CD8-positive, alpha-beta memory T cell (primary cell): ENCODE measurements at regions not wholly inside any gene's neighbourhood (a gene's known extent, or its start where the extent isn't known, plus 50 kb on each side); places are given as distances from the start of the nearest gene placed in this dataset.

Experiments used
- CTCF ChIA-PET: fragments of 350-600 bp; sonication (Branson Sonifier 250); formaldehyde crosslinking; loops from one replicate; lab custom pipeline; 2021; ENCODE audit warnings: antibody characterized with exemption; lab: Charles Lee
- POLR2A ChIA-PET: fragments of 350-600 bp; sonication (Branson Sonifier 250); formaldehyde crosslinking; loops from one replicate; lab custom pipeline; 2021; ENCODE audit warnings: antibody characterized with exemption; lab: Charles Lee
- DNase-seq, 5 donors: peaks; one replicate each; pipeline versions ENCODE4 v3.0.0 to v3.0.0-alpha.2; 2020 to 2022; ENCODE audit warnings: mixed read lengths in 1 of 5
- H3K27ac ChIP-seq: one replicate; pipeline ENCODE4 v1.7.0; 2013; ENCODE audit warnings: low read depth, mild to moderate bottlenecking, low read length, moderate library complexity
- H3K27me3 ChIP-seq: 2 replicates; pipeline ENCODE4 v1.7.0; 2013; ENCODE audit warnings: low read length, mild to moderate bottlenecking; ENCODE audit not compliant: insufficient read depth, poor library complexity, severe bottlenecking
- H3K36me3 ChIP-seq: 2 replicates; pipeline ENCODE4 v1.7.0; 2013; ENCODE audit warnings: mild to moderate bottlenecking, low read length, moderate library complexity; ENCODE audit not compliant: insufficient read depth
- H3K4me1 ChIP-seq: 2 replicates; pipeline ENCODE4 v1.7.0; 2013; ENCODE audit warnings: mild to moderate bottlenecking, low read length, moderate library complexity; ENCODE audit not compliant: insufficient read depth
- H3K4me3 ChIP-seq: 2 replicates; pipeline ENCODE4 v1.7.0; 2013; ENCODE audit warnings: mild to moderate bottlenecking, low read length
- H3K9me3 ChIP-seq: 2 replicates; pipeline ENCODE4 v1.7.0; 2013; ENCODE audit warnings: mild to moderate bottlenecking, low read length
- H3K27ac Mint-ChIP-seq, 8 donors: one replicate each; pipeline ENCODE4 v1.8.0; 2020 to 2021; ENCODE audit warnings: mixed read lengths in 8 of 8, mild to moderate bottlenecking in 6 of 8, inconsistent platforms in 3 of 8, moderate library complexity in 3 of 8
- H3K27me3 Mint-ChIP-seq, 2 donors: one replicate each; pipeline ENCODE4 v1.8.0; 2020 to 2021; ENCODE audit warnings: mixed read lengths in 2 of 2, mild to moderate bottlenecking in 1 of 2, moderate library complexity in 1 of 2
- H3K36me3 Mint-ChIP-seq, 3 donors: one replicate each; pipeline ENCODE4 v1.8.0; 2020 to 2021; ENCODE audit warnings: mixed read lengths in 3 of 3, inconsistent platforms in 1 of 3, mild to moderate bottlenecking in 1 of 3
- H3K4me1 Mint-ChIP-seq, 3 donors: one replicate each; pipeline ENCODE4 v1.8.0; 2020 to 2021; ENCODE audit warnings: mixed read lengths in 3 of 3, inconsistent platforms in 1 of 3, mild to moderate bottlenecking in 1 of 3
- H3K4me3 Mint-ChIP-seq, 7 donors: one replicate each; pipeline ENCODE4 v1.8.0; 2020 to 2021; ENCODE audit warnings: mixed read lengths in 7 of 7, mild to moderate bottlenecking in 6 of 7, moderate library complexity in 4 of 7, inconsistent platforms in 2 of 7
- H3K9me3 Mint-ChIP-seq, 5 donors: one replicate each; pipeline ENCODE4 v1.8.0; 2020 to 2022; ENCODE audit warnings: mixed read lengths in 5 of 5, mild to moderate bottlenecking in 3 of 5, moderate library complexity in 2 of 5, inconsistent platforms in 1 of 5

GRCh38 chr10:107913317-107914294, 749.1 kb upstream of the SORCS1 start:
- no peak overlapping the region for H3K27ac ChIP-seq
- H3K9me3 ChIP-seq, result no peaks in the 10 kb centered on the region
- no peak overlapping the region for H3K4me3 Mint-ChIP-seq
- no peaks in the 10 kb centered on the region for H3K4me1 ChIP-seq
- no peak overlapping the region for H3K27ac Mint-ChIP-seq
- no peak overlapping the region for H3K4me3 ChIP-seq
- no peaks in the 10 kb centered on the region for H3K27me3 ChIP-seq
- DNase-seq, result no peak
- ChIA-PET POLR2A (no interaction called here), CTCF (interaction anchor here (1.2 to 1.8 kb wide), 2 partner anchors 21 to 201 kb away, joined by 3 read pairs; no protein-coding TSS in a partner anchor)
- H3K36me3 ChIP-seq, result no peaks in the 10 kb centered on the region
- H3K27me3 Mint-ChIP-seq, result no peaks in the 10 kb centered on the region
- H3K9me3 Mint-ChIP-seq, result peaks cover 6 to 14% (median 13%) of the 10 kb centered on the region in 5 donors
- H3K36me3 Mint-ChIP-seq, result no peaks in the 10 kb centered on the region
- H3K4me1 Mint-ChIP-seq, result no peaks in the 10 kb centered on the region

GRCh38 chr10:107901076-107901475, 736.6 kb upstream of the SORCS1 start:
- Histone ChIP-seq H3K27me3 (no peaks in the 10 kb centered on the region), H3K27ac (no peak overlapping the region), H3K4me1 (no peaks in the 10 kb centered on the region), H3K9me3 (no peaks in the 10 kb centered on the region), H3K36me3 (no peaks in the 10 kb centered on the region), H3K4me3 (no peak overlapping the region)
- no peaks in the 10 kb centered on the region for H3K36me3 Mint-ChIP-seq
- CTCF ChIA-PET, result no interaction called here
- no peaks in the 10 kb centered on the region for H3K27me3 Mint-ChIP-seq
- POLR2A ChIA-PET, result no interaction called here
- no peak overlapping the region for H3K27ac Mint-ChIP-seq
- no peak overlapping the region for H3K4me3 Mint-ChIP-seq
- no peak for DNase-seq
- no peaks in the 10 kb centered on the region for H3K4me1 Mint-ChIP-seq
- H3K9me3 Mint-ChIP-seq, result peaks cover 8 to 27% (median 14%) of the 10 kb centered on the region in 5 donors

GRCh38 chr10:107900131-107900530, 735.6 kb upstream of the SORCS1 start:
- Histone ChIP-seq H3K27me3 (no peaks in the 10 kb centered on the region), H3K9me3 (no peaks in the 10 kb centered on the region), H3K4me1 (no peaks in the 10 kb centered on the region), H3K4me3 (no peak overlapping the region), H3K27ac (no peak overlapping the region), H3K36me3 (no peaks in the 10 kb centered on the region)
- Mint-ChIP-seq H3K36me3 (no peaks in the 10 kb centered on the region), H3K27me3 (no peaks in the 10 kb centered on the region), H3K27ac (no peak overlapping the region), H3K9me3 (peaks cover 5 to 23% (median 14%) of the 10 kb centered on the region in 5 donors), H3K4me3 (no peak overlapping the region), H3K4me1 (no peaks in the 10 kb centered on the region)
- no peak for DNase-seq
- ChIA-PET POLR2A (no interaction called here), CTCF (no interaction called here)

- Mint-ChIP-seq H3K9me3 (peaks cover 5 to 23% (median 15%) of the 10 kb centered on the region in 5 donors), H3K4me3 (no peak overlapping the region), H3K27ac (no peak overlapping the region), H3K36me3 (no peaks in the 10 kb centered on the region), H3K27me3 (no peaks in the 10 kb centered on the region), H3K4me1 (no peaks in the 10 kb centered on the region)
- H3K4me1 ChIP-seq, result no peaks in the 10 kb centered on the region
- no peak for DNase-seq
- no peak overlapping the region for H3K27ac ChIP-seq
- H3K27me3 ChIP-seq, result no peaks in the 10 kb centered on the region
- POLR2A ChIA-PET, result no interaction called here
- H3K9me3 ChIP-seq, result no peaks in the 10 kb centered on the region
- no peak overlapping the region for H3K4me3 ChIP-seq
- CTCF ChIA-PET, result no interaction called here
- no peaks in the 10 kb centered on the region for H3K36me3 ChIP-seq
Observed at GRCh38 chr10:107899502-107900062, 735.1 kb upstream of the SORCS1 start.

DNA sequence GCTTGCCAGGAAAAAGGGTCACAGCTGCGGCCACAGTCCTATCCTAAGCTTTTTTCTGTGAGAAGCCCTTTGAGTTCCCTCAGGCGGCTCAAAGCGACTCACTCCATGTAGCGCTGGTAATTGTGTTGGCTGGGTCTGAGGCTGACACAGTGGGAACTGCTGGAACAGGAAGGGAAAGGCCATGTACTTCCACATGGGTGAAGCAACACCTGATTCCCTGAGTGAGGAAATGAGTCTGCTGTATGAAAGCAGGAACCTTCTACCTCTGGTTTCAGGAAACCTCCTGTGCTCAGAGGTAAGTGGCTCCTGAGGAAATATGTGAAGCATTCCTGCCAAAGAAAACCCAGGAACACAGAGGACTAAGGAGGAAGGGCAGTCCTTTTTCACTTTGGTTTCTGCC, 734.6 kb upstream of the SORCS1 start:
- Mint-ChIP-seq H3K27me3 (no peaks in the 10 kb centered on the region), H3K27ac (no peak overlapping the region), H3K4me3 (no peak overlapping the region), H3K9me3 (peaks cover 9 to 27% (median 15%) of the 10 kb centered on the region in 5 donors), H3K36me3 (no peaks in the 10 kb centered on the region), H3K4me1 (no peaks in the 10 kb centered on the region)
- Histone ChIP-seq H3K27me3 (no peaks in the 10 kb centered on the region), H3K27ac (no peak overlapping the region), H3K9me3 (no peaks in the 10 kb centered on the region), H3K36me3 (no peaks in the 10 kb centered on the region), H3K4me1 (no peaks in the 10 kb centered on the region), H3K4me3 (no peak overlapping the region)
- ChIA-PET CTCF (no interaction called here), POLR2A (no interaction called here)
- no peak for DNase-seq

DNA sequence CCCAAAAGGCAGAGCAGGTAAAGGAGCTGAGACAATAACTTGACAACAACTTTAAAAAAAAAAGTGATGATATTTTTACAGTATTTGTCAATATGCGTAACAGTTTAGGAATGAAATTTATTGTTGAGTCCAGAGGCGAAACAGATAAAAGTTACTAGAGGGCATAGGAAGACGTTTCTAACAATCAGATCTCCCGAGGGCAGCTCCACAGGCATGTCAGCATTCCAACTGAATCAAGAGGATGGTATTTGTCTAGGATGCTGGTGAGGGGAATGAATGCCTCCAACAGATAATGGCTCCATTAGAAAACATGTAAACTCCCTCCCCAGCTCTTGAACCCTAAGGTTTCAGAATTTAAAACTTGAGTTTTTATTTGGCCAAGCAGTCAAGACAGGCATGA, 733.9 kb upstream of the SORCS1 start:
- Mint-ChIP-seq H3K9me3 (peaks cover 8 to 28% (median 15%) of the 10 kb centered on the region in 5 donors), H3K36me3 (no peaks in the 10 kb centered on the region), H3K4me1 (no peaks in the 10 kb centered on the region), H3K27me3 (no peaks in the 10 kb centered on the region), H3K27ac (no peak overlapping the region), H3K4me3 (no peak overlapping the region)
- ChIA-PET CTCF (no interaction called here), POLR2A (no interaction called here)
- H3K4me1 ChIP-seq, result no peaks in the 10 kb centered on the region
- no peak for DNase-seq
- no peak overlapping the region for H3K27ac ChIP-seq
- no peaks in the 10 kb centered on the region for H3K36me3 ChIP-seq
- H3K9me3 ChIP-seq, result no peaks in the 10 kb centered on the region
- H3K4me3 ChIP-seq, result no peak overlapping the region
- no peaks in the 10 kb centered on the region for H3K27me3 ChIP-seq

- CTCF ChIA-PET, result no interaction called here
- Histone ChIP-seq H3K9me3 (no peaks in the 10 kb centered on the region), H3K4me1 (no peaks in the 10 kb centered on the region)
Observed at GRCh38 chr10:107894516-107894915, 730.0 kb upstream of the SORCS1 start.

GRCh38 chr10:107889105-107889504, 724.6 kb upstream of the SORCS1 start:
- Mint-ChIP-seq H3K4me1 (no peaks in the 10 kb centered on the region), H3K9me3 (peaks cover 8 to 59% (median 24%) of the 10 kb centered on the region in 5 donors), H3K4me3 (no peak overlapping the region), H3K27ac (no peak overlapping the region), H3K36me3 (no peaks in the 10 kb centered on the region), H3K27me3 (no peaks in the 10 kb centered on the region)
- Histone ChIP-seq H3K4me1 (no peaks in the 10 kb centered on the region), H3K36me3 (no peaks in the 10 kb centered on the region), H3K9me3 (no peaks in the 10 kb centered on the region), H3K27ac (no peak overlapping the region), H3K4me3 (no peak overlapping the region), H3K27me3 (no peaks in the 10 kb centered on the region)
- POLR2A ChIA-PET, result no interaction called here
- DNase-seq, result no peak
- CTCF ChIA-PET, result no interaction called here

More at GRCh38 chr10:107894516-107894915, 730.0 kb upstream of the SORCS1 start:
- no peaks in the 10 kb centered on the region for H3K27me3 ChIP-seq
- no peaks in the 10 kb centered on the region for H3K36me3 Mint-ChIP-seq
- H3K27ac Mint-ChIP-seq, result no peak overlapping the region
- DNase-seq, result no peak
- no peak overlapping the region for H3K4me3 Mint-ChIP-seq
- H3K36me3 ChIP-seq, result no peaks in the 10 kb centered on the region
- H3K27ac ChIP-seq, result no peak overlapping the region
- H3K27me3 Mint-ChIP-seq, result no peaks in the 10 kb centered on the region
- H3K4me1 Mint-ChIP-seq, result no peaks in the 10 kb centered on the region
- H3K4me3 ChIP-seq, result no peak overlapping the region
- POLR2A ChIA-PET, result no interaction called here
- peaks cover 4 to 44% (median 19%) of the 10 kb centered on the region in 5 donors for H3K9me3 Mint-ChIP-seq
